ENCODE measurements at regions not wholly inside any gene's neighbourhood (a gene's known extent, or its start where the extent isn't known, plus 50 kb on each side); places are given as distances from the start of the nearest gene placed in this dataset.

DNA sequence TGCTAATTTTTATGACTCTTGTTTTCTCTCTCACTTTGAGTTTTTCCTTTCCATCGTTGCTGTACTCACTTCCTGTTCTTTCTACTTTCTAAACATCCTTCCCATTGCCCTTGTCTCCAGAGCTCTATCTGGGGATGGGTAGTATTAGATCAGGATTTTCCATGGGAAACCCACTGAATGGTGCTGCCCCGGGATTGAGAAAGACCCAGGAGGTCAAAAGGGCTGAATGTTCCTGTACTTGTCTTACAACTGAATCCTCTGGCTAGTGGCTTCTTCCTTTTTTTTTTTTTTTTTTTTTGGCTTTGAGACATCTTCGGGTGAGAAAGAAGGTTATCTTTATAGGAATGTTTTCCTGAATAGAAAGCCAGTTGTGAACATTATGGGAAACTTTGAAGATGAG lies 364.8 kb upstream of the SLC14A2 start:
- Histone ChIP-seq H4K20me1 (ENCODE audit: control insufficient read depth, insufficient read depth) (no peaks in the 10 kb centered on the region), H3K9ac (ENCODE audit: control insufficient read depth, insufficient read depth, low read length) (no peak overlapping the region), H3K27me3 (replicated peaks in 1 of 2; ENCODE audit: control insufficient read depth in 2 of 2, insufficient read depth in 2 of 2, low read length in 1 of 2) (no peaks in the 10 kb centered on the region; a peak in 1 of 4 replicates), H3K9me3 (replicated peaks; ENCODE audit: control insufficient read depth, insufficient read depth, low read length) (no peaks in the 10 kb centered on the region), H3K4me2 (ENCODE audit: control insufficient read depth, insufficient read depth) (no peak overlapping the region), H3K4me3 (no peak overlapping the region), H3K4me1 (ENCODE audit: control insufficient read depth, insufficient read depth, low read length) (no peaks in the 10 kb centered on the region), H2AFZ (ENCODE audit: control insufficient read depth, low read depth, low read length) (no peak overlapping the region), H3K79me2 (ENCODE audit: control insufficient read depth, insufficient read depth, low read length) (no peaks in the 10 kb centered on the region), H3K27ac (ENCODE audit: control insufficient read depth, insufficient read depth) (no peak overlapping the region), H3K36me3 (ENCODE audit: control insufficient read depth in 2 of 2, insufficient read depth in 2 of 2, low read length in 1 of 2) (no peaks in the 10 kb centered on the region)
- no peak for ATAC-seq
- ChIA-PET SMC1A (ENCODE audit: uncharacterized antibody, unreplicated experiment) (no interaction called here), POLR2A (no interaction called here), CTCF (interaction anchor here (0.6 kb wide), 1 partner anchor 29 kb away, joined by 3 read pairs; no protein-coding TSS in a partner anchor), RAD21 (ENCODE audit: unreplicated experiment) (interaction anchor here (0.6 kb wide), 1 partner anchor 723 kb away, joined by 3 read pairs; no protein-coding TSS in a partner anchor)
- intact Hi-C loops (cut with micrococcal nuclease; ENCODE audit: unreplicated experiment): no loop called here
- no peak for FAIRE-seq
- BruUV-seq (replicated peaks): no TSS peak
- WGBS (ENCODE audit: insufficient coverage, insufficient replicate concordance, low lambda C conversion rate, missing lambda C conversion rate): 15% methylated on average over 3 of the region's 3 CpGs
- no peak for TF ChIP-seq FOS (IDR thresholded peaks at IDR 0.05; ENCODE audit: borderline replicate concordance, extremely low read depth, insufficient read length)
- TF ChIP-seq LARP7 (IDR thresholded peaks at IDR 0.05): no peak
- in situ Hi-C loops (cut with MboI): no loop called here
- DNase-seq (ENCODE audit: low read depth, low spot score): no peak

DNA sequence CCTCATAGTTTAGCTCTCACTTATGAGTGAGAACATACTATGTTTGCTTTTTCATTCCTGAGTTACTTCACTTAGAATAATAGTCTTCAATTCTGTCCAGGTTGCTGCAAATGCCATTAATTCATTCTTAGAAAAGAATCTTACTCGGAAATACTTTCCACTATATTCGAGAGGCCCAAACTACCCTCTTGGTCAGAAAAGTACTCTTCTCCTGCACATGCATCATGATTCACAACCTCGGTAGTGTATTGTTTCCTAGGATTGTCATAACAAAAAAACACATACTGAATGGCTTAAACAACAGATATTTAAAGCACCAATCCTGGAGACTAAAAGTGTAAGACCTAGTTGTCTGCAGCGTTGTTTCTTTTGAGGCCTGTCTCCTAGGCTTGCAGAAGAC lies 364.0 kb upstream of the SLC14A2 start:
- H3K27ac ChIP-seq (ENCODE audit: control insufficient read depth, insufficient read depth): no peak overlapping the region
- no peak overlapping the region for H2AFZ ChIP-seq (ENCODE audit: control insufficient read depth, low read depth, low read length)
- DNase-seq (ENCODE audit: low read depth, low spot score) (no peak), ATAC-seq (no peak), FAIRE-seq (no peak)
- no peaks in the 10 kb centered on the region for H3K36me3 ChIP-seq (ENCODE audit: control insufficient read depth in 2 of 2, insufficient read depth in 2 of 2, low read length in 1 of 2)
- no peak overlapping the region for H3K4me3 ChIP-seq
- ChIA-PET RAD21 (ENCODE audit: unreplicated experiment) (no interaction called here), SMC1A (ENCODE audit: uncharacterized antibody, unreplicated experiment) (no interaction called here), CTCF (no interaction called here), POLR2A (no interaction called here)
- in situ Hi-C loops (cut with MboI): no loop called here
- no peak overlapping the region for H3K4me2 ChIP-seq (ENCODE audit: control insufficient read depth, insufficient read depth)
- intact Hi-C loops (cut with micrococcal nuclease; ENCODE audit: unreplicated experiment): no loop called here
- no peaks in the 10 kb centered on the region for H3K4me1 ChIP-seq (ENCODE audit: control insufficient read depth, insufficient read depth, low read length)
- H3K27me3 ChIP-seq (replicated peaks in 1 of 2; ENCODE audit: control insufficient read depth in 2 of 2, insufficient read depth in 2 of 2, low read length in 1 of 2): no peaks in the 10 kb centered on the region; a peak in 1 of 4 replicates
- BruUV-seq (replicated peaks): no TSS peak
- no peak overlapping the region for H3K9ac ChIP-seq (ENCODE audit: control insufficient read depth, insufficient read depth, low read length)
- H3K9me3 ChIP-seq (replicated peaks; ENCODE audit: control insufficient read depth, insufficient read depth, low read length): no peaks in the 10 kb centered on the region
- 10% methylated on average over 4 of the region's 4 CpGs for WGBS (ENCODE audit: insufficient coverage, insufficient replicate concordance, low lambda C conversion rate, missing lambda C conversion rate)
- no peaks in the 10 kb centered on the region for H3K79me2 ChIP-seq (ENCODE audit: control insufficient read depth, insufficient read depth, low read length)
- H4K20me1 ChIP-seq (ENCODE audit: control insufficient read depth, insufficient read depth): no peaks in the 10 kb centered on the region
- TF ChIP-seq HDAC6 (IDR thresholded peaks at IDR 0.05; ENCODE audit: unreplicated experiment): no peak
- TF ChIP-seq, protein P1, sequence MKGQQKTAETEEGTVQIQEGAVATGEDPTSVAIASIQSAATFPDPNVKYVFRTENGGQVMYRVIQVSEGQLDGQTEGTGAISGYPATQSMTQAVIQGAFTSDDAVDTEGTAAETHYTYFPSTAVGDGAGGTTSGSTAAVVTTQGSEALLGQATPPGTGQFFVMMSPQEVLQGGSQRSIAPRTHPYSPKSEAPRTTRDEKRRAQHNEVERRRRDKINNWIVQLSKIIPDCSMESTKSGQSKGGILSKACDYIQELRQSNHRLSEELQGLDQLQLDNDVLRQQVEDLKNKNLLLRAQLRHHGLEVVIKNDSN (IDR thresholded peaks at IDR 0.05; ENCODE audit: borderline replicate concordance, extremely low read length, insufficient read depth, low read depth, low read length): no peak
- no peak for TF ChIP-seq BRCA1 (IDR thresholded peaks at IDR 0.05; ENCODE audit: low read depth, low read length)
- TF ChIP-seq ASH2L (IDR thresholded peaks at IDR 0.05; ENCODE audit: borderline replicate concordance, low read depth): no peak
- TF ChIP-seq HDGF (IDR thresholded peaks at IDR 0.05): no peak
- no peak for TF ChIP-seq WRNIP1 (IDR thresholded peaks at IDR 0.05; ENCODE audit: borderline replicate concordance, low read depth, low read length)
- TF ChIP-seq ETV6 (conservative IDR thresholded peaks at IDR 0.05 in 1 of 2, IDR thresholded peaks at IDR 0.05 in 1 of 2; ENCODE audit: borderline replicate concordance in 1 of 2, low read depth in 1 of 2): no peak
- no peak for TF ChIP-seq EZH2 (IDR thresholded peaks at IDR 0.05; ENCODE audit: borderline replicate concordance, control insufficient read depth, low read depth, low read length)
- no peak for TF ChIP-seq EGR1 (IDR thresholded peaks at IDR 0.05; ENCODE audit: borderline replicate concordance in 1 of 2, low read depth in 2 of 2, low read length in 2 of 2)
- no peak for TF ChIP-seq CHD2 (IDR thresholded peaks at IDR 0.05; ENCODE audit: borderline replicate concordance, low read depth, low read length)
- TF ChIP-seq, protein P2, sequence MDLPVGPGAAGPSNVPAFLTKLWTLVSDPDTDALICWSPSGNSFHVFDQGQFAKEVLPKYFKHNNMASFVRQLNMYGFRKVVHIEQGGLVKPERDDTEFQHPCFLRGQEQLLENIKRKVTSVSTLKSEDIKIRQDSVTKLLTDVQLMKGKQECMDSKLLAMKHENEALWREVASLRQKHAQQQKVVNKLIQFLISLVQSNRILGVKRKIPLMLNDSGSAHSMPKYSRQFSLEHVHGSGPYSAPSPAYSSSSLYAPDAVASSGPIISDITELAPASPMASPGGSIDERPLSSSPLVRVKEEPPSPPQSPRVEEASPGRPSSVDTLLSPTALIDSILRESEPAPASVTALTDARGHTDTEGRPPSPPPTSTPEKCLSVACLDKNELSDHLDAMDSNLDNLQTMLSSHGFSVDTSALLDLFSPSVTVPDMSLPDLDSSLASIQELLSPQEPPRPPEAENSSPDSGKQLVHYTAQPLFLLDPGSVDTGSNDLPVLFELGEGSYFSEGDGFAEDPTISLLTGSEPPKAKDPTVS (IDR thresholded peaks at IDR 0.05; ENCODE audit: low read depth, low read length): no peak

All from GM12878 (cell line).